Stomach (tissue), 4 donors: ENCODE measurements at regions not wholly inside any gene's neighbourhood (a gene's known extent, or its start where the extent isn't known, plus 50 kb on each side); places are given as distances from the start of the nearest gene placed in this dataset.

Experiments used
- CTCF ChIP-seq, 7 experiments: fragments of 450-650 bp in 4 of 7; fragments of 200-600 bp in 3 of 7; sonication (generic) in 3 of 7; IDR thresholded peaks; one replicate each; pipeline ENCODE4 v1.5.1; 2016 to 2019; ENCODE audit warnings: antibody characterized with exemption in 7 of 7, control low read depth in 2 of 7, mild to moderate bottlenecking in 1 of 7
- EP300 ChIP-seq: sonication (generic); formaldehyde crosslinking; IDR thresholded peaks from one replicate; pipeline ENCODE4 v1.6.1; 2017; ENCODE audit warnings: antibody characterized with exemption
- POLR2A ChIP-seq, 4 donors: fragments of 450-650 bp; IDR thresholded peaks; one replicate each; pipeline ENCODE4 v1.6.1; 2016; ENCODE audit warnings: antibody characterized with exemption in 4 of 4, control low read depth in 2 of 4, mild to moderate bottlenecking in 1 of 4, moderate library complexity in 1 of 4

- TF ChIP-seq EP300 (no peak), CTCF (IDR thresholded peaks at IDR 0.05) (no peak), POLR2A (IDR thresholded peaks at IDR 0.05) (no peak)
Observed at GRCh38 chr4:167883266-167883665, 209.1 kb upstream of the ANXA10 start.
